Fibroblast of lung (primary cell): ENCODE measurements at regions not wholly inside any gene's neighbourhood (a gene's known extent, or its start where the extent isn't known, plus 50 kb on each side); places are given as distances from the start of the nearest gene placed in this dataset.

Experiments used
- DNase-seq, 2 donors: peaks; one replicate each; pipeline versions ENCODE4 v3.0.0 to v3.0.0-alpha.2; 2010; ENCODE audit warnings: low read depth in 2 of 2
- H2AFZ ChIP-seq: 2 replicates; pipeline ENCODE4 v1.5.1; 2012; ENCODE audit warnings: low read length, control low read depth, inconsistent platforms
- H3K27ac ChIP-seq: 2 replicates; pipeline ENCODE4 v1.5.1; 2011; ENCODE audit warnings: low read length, control low read depth; ENCODE audit not compliant: insufficient read depth
- H3K27me3 ChIP-seq: 2 replicates; pipeline ENCODE4 v1.5.1; 2011; ENCODE audit warnings: mild to moderate bottlenecking, low read length; ENCODE audit not compliant: control insufficient read depth, insufficient read depth
- H3K36me3 ChIP-seq: 2 replicates; pipeline ENCODE4 v1.5.1; 2011; ENCODE audit warnings: low read length; ENCODE audit not compliant: control insufficient read depth, insufficient read depth
- H3K4me1 ChIP-seq: 2 replicates; pipeline ENCODE4 v1.5.1; 2011; ENCODE audit warnings: low read length; ENCODE audit not compliant: control insufficient read depth, insufficient read depth; ENCODE audit errors: extremely low read depth
- H3K4me2 ChIP-seq: 2 replicates; pipeline ENCODE4 v1.5.1; 2011; ENCODE audit warnings: low read length, control low read depth; ENCODE audit not compliant: insufficient read depth; ENCODE audit errors: extremely low read depth
- H3K4me3 ChIP-seq, 4 experiments: fragments of 200-600 bp in 1 of 4; sonication (generic) in 1 of 4; replicated peaks in 1 of 4; 2 replicates each; pipeline ENCODE4 v1.5.1; 2011 to 2016; ENCODE audit warnings: low read length in 4 of 4, low read depth in 3 of 4, mild to moderate bottlenecking in 3 of 4, control low read depth in 2 of 4, inconsistent platforms in 1 of 4, mixed read lengths in 1 of 4; ENCODE audit not compliant: insufficient read depth in 1 of 4; ENCODE audit errors: control extremely low read depth in 1 of 4
- H3K79me2 ChIP-seq: 2 replicates; pipeline ENCODE4 v1.5.1; 2012; ENCODE audit warnings: mild to moderate bottlenecking, low read length, inconsistent platforms; ENCODE audit not compliant: control insufficient read depth, insufficient read depth
- H3K9ac ChIP-seq: 2 replicates; pipeline ENCODE4 v1.5.1; 2011; ENCODE audit warnings: mild to moderate bottlenecking, low read length, control low read depth; ENCODE audit not compliant: insufficient read depth
- H3K9me3 ChIP-seq: 2 replicates; pipeline ENCODE4 v1.5.1; 2012; ENCODE audit warnings: low read depth, low read length; ENCODE audit not compliant: control insufficient read depth, insufficient read depth
- H4K20me1 ChIP-seq: 2 replicates; pipeline ENCODE4 v1.5.1; 2011; ENCODE audit warnings: low read length; ENCODE audit not compliant: control insufficient read depth, insufficient read depth; ENCODE audit errors: extremely low read depth
- EZH2 ChIP-seq: IDR thresholded peaks from 2 replicates; pipeline ENCODE4 v1.5.1; 2012; ENCODE audit warnings: low read length, control low read depth, mild to moderate bottlenecking; ENCODE audit errors: missing control alignments
- TF ChIP-seq, protein P1 (sequence below), 2 donors: IDR thresholded peaks in 1 of 2; conservative IDR thresholded peaks in 1 of 2; 1 replicate in 1 of 2; 2 replicates in 1 of 2; pipeline ENCODE4 v1.5.1; 2011 to 2012; ENCODE audit warnings: low read length in 2 of 2, control low read depth in 1 of 2, inconsistent platforms in 1 of 2, low read depth in 1 of 2, mild to moderate bottlenecking in 1 of 2

DNA sequence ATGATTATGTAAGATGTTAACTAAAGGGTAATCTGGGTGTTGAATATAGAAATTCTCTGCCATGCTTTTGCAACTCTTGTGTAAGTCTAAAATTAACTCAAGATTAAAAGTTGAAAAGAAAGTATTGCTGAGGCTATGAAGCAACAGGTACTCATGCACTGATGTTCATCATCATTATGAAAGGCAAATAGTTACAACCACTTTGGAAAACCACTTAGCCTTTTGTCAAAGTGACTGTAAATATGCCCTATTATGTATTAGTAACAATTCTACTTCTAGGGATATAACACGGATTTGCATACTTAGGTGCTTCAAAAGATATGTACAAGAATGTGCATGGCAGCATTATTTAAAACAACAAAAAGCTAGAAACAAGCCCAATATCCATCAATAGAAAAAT lies 227.8 kb upstream of the CXXC4 start:
- H3K36me3 ChIP-seq = no peaks in the 10 kb centered on the region
- TF ChIP-seq, protein P1, sequence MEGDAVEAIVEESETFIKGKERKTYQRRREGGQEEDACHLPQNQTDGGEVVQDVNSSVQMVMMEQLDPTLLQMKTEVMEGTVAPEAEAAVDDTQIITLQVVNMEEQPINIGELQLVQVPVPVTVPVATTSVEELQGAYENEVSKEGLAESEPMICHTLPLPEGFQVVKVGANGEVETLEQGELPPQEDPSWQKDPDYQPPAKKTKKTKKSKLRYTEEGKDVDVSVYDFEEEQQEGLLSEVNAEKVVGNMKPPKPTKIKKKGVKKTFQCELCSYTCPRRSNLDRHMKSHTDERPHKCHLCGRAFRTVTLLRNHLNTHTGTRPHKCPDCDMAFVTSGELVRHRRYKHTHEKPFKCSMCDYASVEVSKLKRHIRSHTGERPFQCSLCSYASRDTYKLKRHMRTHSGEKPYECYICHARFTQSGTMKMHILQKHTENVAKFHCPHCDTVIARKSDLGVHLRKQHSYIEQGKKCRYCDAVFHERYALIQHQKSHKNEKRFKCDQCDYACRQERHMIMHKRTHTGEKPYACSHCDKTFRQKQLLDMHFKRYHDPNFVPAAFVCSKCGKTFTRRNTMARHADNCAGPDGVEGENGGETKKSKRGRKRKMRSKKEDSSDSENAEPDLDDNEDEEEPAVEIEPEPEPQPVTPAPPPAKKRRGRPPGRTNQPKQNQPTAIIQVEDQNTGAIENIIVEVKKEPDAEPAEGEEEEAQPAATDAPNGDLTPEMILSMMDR (conservative IDR thresholded peaks at IDR 0.05 in 1 of 2, IDR thresholded peaks at IDR 0.05 in 1 of 2; ENCODE audit: low read depth in 1 of 2, low read length in 2 of 2) = no peak
- no peak for TF ChIP-seq EZH2
- no peak overlapping the region for H2AFZ ChIP-seq
- no peaks in the 10 kb centered on the region for H3K79me2 ChIP-seq
- no peaks in the 10 kb centered on the region for H3K4me1 ChIP-seq
- no peak overlapping the region for H3K27ac ChIP-seq
- no peak for DNase-seq
- no peak overlapping the region for H3K9ac ChIP-seq
- no peak overlapping the region for H3K4me2 ChIP-seq
- H3K4me3 ChIP-seq = no peak overlapping the region
- no peaks in the 10 kb centered on the region for H3K9me3 ChIP-seq
- no peaks in the 10 kb centered on the region for H3K27me3 ChIP-seq
- no peaks in the 10 kb centered on the region for H4K20me1 ChIP-seq

DNA sequence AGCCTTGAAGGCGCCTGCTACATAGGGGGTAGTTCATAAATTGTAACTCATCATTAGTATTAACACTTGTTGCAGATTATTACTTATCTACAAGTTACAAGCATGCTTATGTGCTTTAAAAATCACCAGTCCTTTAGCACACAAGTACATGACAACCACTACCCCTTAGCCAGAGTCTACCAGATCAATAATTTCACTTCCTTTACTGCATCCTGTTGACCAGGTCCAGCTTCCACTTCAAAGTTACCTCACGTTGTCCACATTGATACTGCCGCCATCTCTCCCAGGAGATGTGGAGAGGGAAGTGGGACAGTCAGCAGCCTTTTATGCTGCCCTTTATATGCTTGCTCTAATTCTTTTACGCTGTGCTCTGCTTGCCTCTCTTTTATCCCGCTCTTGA lies 231.3 kb upstream of the CXXC4 start:
- no peak overlapping the region for H2AFZ ChIP-seq
- H3K27me3 ChIP-seq = no peaks in the 10 kb centered on the region
- DNase-seq = no peak
- no peak overlapping the region for H3K9ac ChIP-seq
- H4K20me1 ChIP-seq = no peaks in the 10 kb centered on the region
- no peak for TF ChIP-seq EZH2
- TF ChIP-seq, protein P1 (conservative IDR thresholded peaks at IDR 0.05 in 1 of 2, IDR thresholded peaks at IDR 0.05 in 1 of 2; ENCODE audit: low read depth in 1 of 2, low read length in 2 of 2) = no peak
- no peaks in the 10 kb centered on the region for H3K9me3 ChIP-seq
- no peak overlapping the region for H3K4me2 ChIP-seq
- no peak overlapping the region for H3K4me3 ChIP-seq
- no peaks in the 10 kb centered on the region for H3K79me2 ChIP-seq
- peaks cover 3% of the 10 kb centered on the region for H3K4me1 ChIP-seq
- no peak overlapping the region for H3K27ac ChIP-seq
- H3K36me3 ChIP-seq = no peaks in the 10 kb centered on the region

GRCh38 chr4:104727643-104728042 lies 232.9 kb upstream of the CXXC4 start:
- H2AFZ ChIP-seq = no peak overlapping the region
- no peaks in the 10 kb centered on the region for H3K36me3 ChIP-seq
- peaks cover 3% of the 10 kb centered on the region for H3K4me1 ChIP-seq
- H3K4me3 ChIP-seq = no peak overlapping the region
- TF ChIP-seq, protein P1 (conservative IDR thresholded peaks at IDR 0.05 in 1 of 2, IDR thresholded peaks at IDR 0.05 in 1 of 2; ENCODE audit: low read depth in 1 of 2, low read length in 2 of 2) = no peak
- no peak for TF ChIP-seq EZH2
- H3K9ac ChIP-seq = no peak overlapping the region
- H3K4me2 ChIP-seq = no peak overlapping the region
- no peak overlapping the region for H3K27ac ChIP-seq
- H3K9me3 ChIP-seq = no peaks in the 10 kb centered on the region
- no peaks in the 10 kb centered on the region for H3K27me3 ChIP-seq
- no peak for DNase-seq
- H3K79me2 ChIP-seq = no peaks in the 10 kb centered on the region
- H4K20me1 ChIP-seq = no peaks in the 10 kb centered on the region
